Calu3 (cell line): ENCODE measurements at regions not wholly inside any gene's neighbourhood (a gene's known extent, or its start where the extent isn't known, plus 50 kb on each side); places are given as distances from the start of the nearest gene placed in this dataset.
"Not testable (repeated sequence)": the region's sequence is repeated elsewhere in the genome, so short reads cannot be mapped to it uniquely, and the experiment has no call there.

Experiments
- BruUV-seq: library from RNA; stranded (reverse); fragments of 400-500 nt; replicated peaks from 2 replicates; lab custom pipeline; 2021; lab: Mats Ljungman, UMichigan
- CTCF ChIA-PET: fragments of 300-600 bp; sonication (Branson Sonifier 250); formaldehyde crosslinking; loops from one replicate; lab custom pipeline; 2022; ENCODE audit warnings: antibody characterized with exemption; lab: Charles Lee
- DNase-seq: peaks from one replicate; pipeline ENCODE4 v3.0.0; 2022
- H3K27ac Mint-ChIP-seq: one replicate; pipeline ENCODE4 v1.8.0; 2022; ENCODE audit warnings: mixed read lengths; ENCODE audit not compliant: unreplicated experiment
- H3K27me3 Mint-ChIP-seq: one replicate; pipeline ENCODE4 v1.8.0; 2022; ENCODE audit warnings: mixed read lengths; ENCODE audit not compliant: unreplicated experiment
- H3K36me3 Mint-ChIP-seq: one replicate; pipeline ENCODE4 v1.8.0; 2022; ENCODE audit warnings: mild to moderate bottlenecking, moderate library complexity, mixed read lengths; ENCODE audit not compliant: insufficient read depth, unreplicated experiment
- H3K4me1 Mint-ChIP-seq: one replicate; pipeline ENCODE4 v1.8.0; 2022; ENCODE audit warnings: mild to moderate bottlenecking, low read depth, mixed read lengths; ENCODE audit not compliant: unreplicated experiment
- H3K4me3 Mint-ChIP-seq: one replicate; pipeline ENCODE4 v1.8.0; 2022; ENCODE audit warnings: mild to moderate bottlenecking, low read depth, moderate library complexity, mixed read lengths; ENCODE audit not compliant: unreplicated experiment
- H3K9me3 Mint-ChIP-seq: one replicate; pipeline ENCODE4 v1.8.0; 2022; ENCODE audit warnings: low read depth, mixed read lengths; ENCODE audit not compliant: unreplicated experiment
- CTCF ChIP-seq: fragments of 200-600 bp; IDR thresholded peaks from one replicate; pipeline ENCODE4 v1.8.0; 2022; ENCODE audit warnings: antibody characterized with exemption; ENCODE audit not compliant: unreplicated experiment
- intact Hi-C: fragments of 100-400 bp; cut with micrococcal nuclease; formaldehyde crosslinking; loops from one replicate; pipeline ENCODE4 v1.10.0; 2022; ENCODE audit not compliant: unreplicated experiment

DNA sequence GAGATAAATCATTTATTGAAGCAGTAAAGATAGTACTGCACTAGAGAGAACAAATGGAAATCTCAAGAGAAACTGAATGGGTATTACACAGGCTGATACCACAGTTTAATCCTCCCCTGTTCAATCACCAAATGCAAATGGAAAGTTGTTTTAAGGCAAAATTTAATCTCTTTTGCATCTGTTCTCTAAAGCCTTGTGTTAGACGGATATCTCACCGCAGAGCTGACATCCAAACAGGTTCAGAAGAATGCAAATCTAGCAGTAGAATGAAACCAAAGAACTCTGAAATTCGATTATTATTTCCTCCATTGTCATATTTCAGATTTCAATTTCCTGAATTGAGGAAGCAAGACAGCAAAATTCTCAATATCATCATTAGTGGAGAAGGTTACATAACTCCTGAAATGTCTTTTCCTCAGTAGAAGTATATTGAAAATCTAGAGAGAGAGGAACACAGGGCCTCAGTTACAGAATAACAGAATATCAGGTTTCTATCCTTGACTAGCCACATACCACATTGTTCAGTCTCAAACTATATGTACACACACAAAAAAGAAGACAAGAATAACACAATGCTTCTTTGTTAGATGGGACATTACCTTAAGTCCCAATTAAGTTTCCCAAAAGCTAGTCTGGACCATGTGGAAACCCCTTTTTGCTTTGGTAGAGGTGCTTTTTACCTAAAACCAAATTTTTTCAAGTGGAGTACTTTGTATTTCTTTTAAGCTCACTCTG is 94.1 kb upstream of the BANK1 start:
- no peak overlapping the region for H3K27ac Mint-ChIP-seq

GRCh38 chr4:101695176-101695575 is 95.4 kb upstream of the BANK1 start:
- Mint-ChIP-seq H3K4me3 (no peak overlapping the region), H3K36me3 (no peaks in the 10 kb centered on the region), H3K4me1 (peaks cover 27% of the 10 kb centered on the region), H3K27ac (no peak overlapping the region), H3K9me3 (no peaks in the 10 kb centered on the region), H3K27me3 (no peaks in the 10 kb centered on the region)
- no TSS peak for BruUV-seq
- DNase-seq: no peak
- intact Hi-C loops: no loop called here
- TF ChIP-seq CTCF: no peak
- CTCF ChIA-PET: no interaction called here

More for the DNA sequence above, 94.1 kb upstream of the BANK1 start:
- intact Hi-C loops: no loop called here
- no peaks in the 10 kb centered on the region for H3K36me3 Mint-ChIP-seq
- no peak for TF ChIP-seq CTCF
- CTCF ChIA-PET: no interaction called here
- no peaks in the 10 kb centered on the region for H3K27me3 Mint-ChIP-seq
- no TSS peak for BruUV-seq
- peaks cover 19% of the 10 kb centered on the region for H3K4me1 Mint-ChIP-seq
- H3K9me3 Mint-ChIP-seq: no peaks in the 10 kb centered on the region
- DNase-seq: no peak
- H3K4me3 Mint-ChIP-seq: no peak overlapping the region

- H3K27ac Mint-ChIP-seq, H3K4me3 Mint-ChIP-seq, H3K27me3 Mint-ChIP-seq: not testable (repeated sequence)
Observed at GRCh38 chr4:101694403-101694802, 96.1 kb upstream of the BANK1 start.

DNA sequence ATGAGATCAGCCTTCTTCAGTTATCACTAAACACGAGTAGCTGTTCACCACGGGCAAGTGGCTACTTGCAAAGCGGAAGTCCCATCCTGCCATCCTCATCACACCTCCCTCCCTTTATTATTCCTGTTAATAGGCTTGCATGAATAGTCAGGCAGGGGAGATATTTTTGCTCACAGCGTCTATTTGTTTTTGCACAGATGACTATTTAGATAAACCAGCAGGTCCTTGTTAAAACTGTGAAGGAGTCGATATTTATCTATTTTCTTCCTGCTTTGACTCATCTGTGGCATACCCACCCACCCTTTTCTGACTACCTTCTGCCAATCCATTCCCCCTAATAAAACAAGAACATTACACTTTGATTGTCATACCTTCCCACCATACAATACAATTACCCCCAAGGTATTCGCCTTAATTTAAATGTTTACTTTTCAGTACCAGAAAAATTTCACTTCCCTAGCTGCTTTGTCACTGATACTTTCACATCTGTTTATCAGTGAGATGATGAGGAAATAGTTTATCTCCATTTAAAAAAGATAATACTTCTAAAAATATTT is 96.6 kb upstream of the BANK1 start:
- no TSS peak for BruUV-seq
- Mint-ChIP-seq H3K27ac (no peak overlapping the region), H3K4me3 (no peak overlapping the region), H3K9me3 (no peaks in the 10 kb centered on the region), H3K4me1 (peaks cover 36% of the 10 kb centered on the region), H3K36me3 (no peaks in the 10 kb centered on the region), H3K27me3 (no peaks in the 10 kb centered on the region)
- no peak for TF ChIP-seq CTCF
- CTCF ChIA-PET: no interaction called here
- DNase-seq: no peak
- intact Hi-C loops: no loop called here

More at GRCh38 chr4:101694403-101694802, 96.1 kb upstream of the BANK1 start:
- H3K36me3 Mint-ChIP-seq, BruUV-seq, CTCF ChIA-PET, DNase-seq, intact Hi-C loops, H3K9me3 Mint-ChIP-seq: not testable (repeated sequence)
- peaks cover 33% of the 10 kb centered on the region for H3K4me1 Mint-ChIP-seq

GRCh38 chr4:101689220-101689619 is 101.3 kb upstream of the BANK1 start:
- Mint-ChIP-seq H3K4me3 (no peak overlapping the region), H3K27me3 (no peaks in the 10 kb centered on the region), H3K36me3 (no peaks in the 10 kb centered on the region), H3K4me1 (peaks cover 24% of the 10 kb centered on the region), H3K9me3 (no peaks in the 10 kb centered on the region), H3K27ac (no peak overlapping the region)
- CTCF ChIA-PET: no interaction called here
- intact Hi-C loops: no loop called here
- DNase-seq: no peak
- no peak for TF ChIP-seq CTCF
- BruUV-seq: no TSS peak
